ENCODE measurements at regions not wholly inside any gene's neighbourhood (a gene's known extent, or its start where the extent isn't known, plus 50 kb on each side); places are given as distances from the start of the nearest gene placed in this dataset.

- no peak overlapping the region for H2BK5ac ChIP-seq (ENCODE audit: low read length)
- H3K79me2 ChIP-seq (ENCODE audit: control insufficient read depth, insufficient read depth, low read length): no peaks in the 10 kb centered on the region
- no peak overlapping the region for H3K23ac ChIP-seq (ENCODE audit: low read length)
- H4K8ac ChIP-seq (ENCODE audit: low read depth, low read length): no peak overlapping the region
- no peak overlapping the region for H2BK15ac ChIP-seq (replicated peaks; ENCODE audit: low read depth)
- no peak overlapping the region for H2BK120ac ChIP-seq (ENCODE audit: low read depth, low read length)
- H3K27ac ChIP-seq (ENCODE audit: low read depth, low read length): no peak overlapping the region
- H3K4ac ChIP-seq (ENCODE audit: low read depth, low read length): no peak overlapping the region
- no peaks in the 10 kb centered on the region for H3K4me1 ChIP-seq (ENCODE audit: control insufficient read depth, low read depth, low read length)
- H3K9ac ChIP-seq (ENCODE audit: low read length): no peak overlapping the region
- no peak overlapping the region for H2AK5ac ChIP-seq (ENCODE audit: low read length)
- no peak overlapping the region for H4K5ac ChIP-seq (ENCODE audit: low read length)
- no peaks in the 10 kb centered on the region for H3K36me3 ChIP-seq (ENCODE audit: control insufficient read depth, insufficient read depth, low read length)
- no peak overlapping the region for H3K56ac ChIP-seq (ENCODE audit: low read length)
- no peaks in the 10 kb centered on the region for H3K79me1 ChIP-seq (ENCODE audit: low read length)
- DNase-seq: peak; percentile 27
- H3K18ac ChIP-seq (ENCODE audit: low read length): no peak overlapping the region
- no peak overlapping the region for H3K4me2 ChIP-seq (ENCODE audit: low read length)
- no peaks in the 10 kb centered on the region for H3K27me3 ChIP-seq (ENCODE audit: insufficient read depth, low read length, poor library complexity)
- no peak overlapping the region for H3K4me3 ChIP-seq (ENCODE audit: low read length)
Observed at GRCh38 chr6:137405806-137406205, 88.4 kb downstream of the OLIG3 start.

GRCh38 chr6:137403855-137404254 lies 90.3 kb downstream of the OLIG3 start:
- Histone ChIP-seq H3K18ac (ENCODE audit: low read length) (no peak overlapping the region), H2BK5ac (ENCODE audit: low read length) (no peak overlapping the region), H3K4me3 (ENCODE audit: low read length) (no peak overlapping the region), H2BK120ac (ENCODE audit: low read depth, low read length) (no peak overlapping the region), H3K4ac (ENCODE audit: low read depth, low read length) (no peak overlapping the region), H3K4me2 (ENCODE audit: low read length) (no peak overlapping the region), H3K9ac (ENCODE audit: low read length) (no peak overlapping the region), H4K8ac (ENCODE audit: low read depth, low read length) (no peak overlapping the region), H3K27me3 (ENCODE audit: insufficient read depth, low read length, poor library complexity) (no peaks in the 10 kb centered on the region), H3K27ac (ENCODE audit: low read depth, low read length) (no peak overlapping the region), H3K79me1 (ENCODE audit: low read length) (no peaks in the 10 kb centered on the region), H4K5ac (ENCODE audit: low read length) (no peak overlapping the region), H3K56ac (ENCODE audit: low read length) (no peak overlapping the region), H3K23ac (ENCODE audit: low read length) (no peak overlapping the region), H3K4me1 (ENCODE audit: control insufficient read depth, low read depth, low read length) (no peaks in the 10 kb centered on the region), H2AK5ac (ENCODE audit: low read length) (no peak overlapping the region), H3K36me3 (ENCODE audit: control insufficient read depth, insufficient read depth, low read length) (no peaks in the 10 kb centered on the region), H2BK15ac (replicated peaks; ENCODE audit: low read depth) (no peak overlapping the region), H3K79me2 (ENCODE audit: control insufficient read depth, insufficient read depth, low read length) (no peaks in the 10 kb centered on the region)
- no CpG with 5 or more reads among the region's 2 CpGs for WGBS (ENCODE audit: extremely low coverage, insufficient coverage, low lambda C conversion rate)
- no peak for DNase-seq

GRCh38 chr6:137403443-137403842 lies 90.8 kb downstream of the OLIG3 start:
- no peak overlapping the region for H3K23ac ChIP-seq (ENCODE audit: low read length)
- WGBS (ENCODE audit: extremely low coverage, insufficient coverage, low lambda C conversion rate): no CpG with 5 or more reads among the region's 6 CpGs
- H3K79me2 ChIP-seq (ENCODE audit: control insufficient read depth, insufficient read depth, low read length): no peaks in the 10 kb centered on the region
- H3K4ac ChIP-seq (ENCODE audit: low read depth, low read length): no peak overlapping the region
- no peak overlapping the region for H3K56ac ChIP-seq (ENCODE audit: low read length)
- H3K4me1 ChIP-seq (ENCODE audit: control insufficient read depth, low read depth, low read length): no peaks in the 10 kb centered on the region
- H2BK15ac ChIP-seq (replicated peaks; ENCODE audit: low read depth): no peak overlapping the region
- no peak overlapping the region for H3K18ac ChIP-seq (ENCODE audit: low read length)
- no peaks in the 10 kb centered on the region for H3K79me1 ChIP-seq (ENCODE audit: low read length)
- H3K27ac ChIP-seq (ENCODE audit: low read depth, low read length): no peak overlapping the region
- no peaks in the 10 kb centered on the region for H3K36me3 ChIP-seq (ENCODE audit: control insufficient read depth, insufficient read depth, low read length)
- no peak overlapping the region for H3K9ac ChIP-seq (ENCODE audit: low read length)
- no peaks in the 10 kb centered on the region for H3K27me3 ChIP-seq (ENCODE audit: insufficient read depth, low read length, poor library complexity)
- no peak for DNase-seq
- no peak overlapping the region for H3K4me2 ChIP-seq (ENCODE audit: low read length)
- no peak overlapping the region for H4K8ac ChIP-seq (ENCODE audit: low read depth, low read length)
- H2BK5ac ChIP-seq (ENCODE audit: low read length): no peak overlapping the region
- no peak overlapping the region for H4K5ac ChIP-seq (ENCODE audit: low read length)
- no peak overlapping the region for H3K4me3 ChIP-seq (ENCODE audit: low read length)
- no peak overlapping the region for H2AK5ac ChIP-seq (ENCODE audit: low read length)
- H2BK120ac ChIP-seq (ENCODE audit: low read depth, low read length): no peak overlapping the region

GRCh38 chr6:137402143-137402680 lies 92.0 kb downstream of the OLIG3 start:
- no CpG with 5 or more reads among the region's 2 CpGs for WGBS (ENCODE audit: extremely low coverage, insufficient coverage, low lambda C conversion rate)
- no peak for DNase-seq
- H3K27ac ChIP-seq (ENCODE audit: low read depth, low read length): no peak overlapping the region

GRCh38 chr6:137401088-137401487 lies 93.1 kb downstream of the OLIG3 start:
- Histone ChIP-seq H3K4ac (ENCODE audit: low read depth, low read length) (no peak overlapping the region), H3K9ac (ENCODE audit: low read length) (no peak overlapping the region), H2AK5ac (ENCODE audit: low read length) (no peak overlapping the region), H3K4me1 (ENCODE audit: control insufficient read depth, low read depth, low read length) (no peaks in the 10 kb centered on the region), H4K5ac (ENCODE audit: low read length) (no peak overlapping the region), H3K4me2 (ENCODE audit: low read length) (no peak overlapping the region), H2BK5ac (ENCODE audit: low read length) (no peak overlapping the region), H2BK15ac (replicated peaks; ENCODE audit: low read depth) (no peak overlapping the region), H4K8ac (ENCODE audit: low read depth, low read length) (no peak overlapping the region), H3K23ac (ENCODE audit: low read length) (no peak overlapping the region), H3K56ac (ENCODE audit: low read length) (no peak overlapping the region), H3K79me1 (ENCODE audit: low read length) (no peaks in the 10 kb centered on the region), H3K79me2 (ENCODE audit: control insufficient read depth, insufficient read depth, low read length) (no peaks in the 10 kb centered on the region), H3K4me3 (ENCODE audit: low read length) (no peak overlapping the region), H3K27me3 (ENCODE audit: insufficient read depth, low read length, poor library complexity) (no peaks in the 10 kb centered on the region), H3K18ac (ENCODE audit: low read length) (no peak overlapping the region), H3K27ac (ENCODE audit: low read depth, low read length) (no peak overlapping the region), H3K36me3 (ENCODE audit: control insufficient read depth, insufficient read depth, low read length) (no peaks in the 10 kb centered on the region), H2BK120ac (ENCODE audit: low read depth, low read length) (no peak overlapping the region)
- no peak for DNase-seq
- WGBS (ENCODE audit: extremely low coverage, insufficient coverage, low lambda C conversion rate): no CpG with 5 or more reads among the region's 4 CpGs

More at GRCh38 chr6:137402143-137402680, 92.0 kb downstream of the OLIG3 start:
- Histone ChIP-seq H3K23ac (ENCODE audit: low read length) (no peak overlapping the region), H2BK5ac (ENCODE audit: low read length) (no peak overlapping the region), H3K79me2 (ENCODE audit: control insufficient read depth, insufficient read depth, low read length) (no peaks in the 10 kb centered on the region), H3K18ac (ENCODE audit: low read length) (no peak overlapping the region), H3K4me3 (ENCODE audit: low read length) (no peak overlapping the region), H4K5ac (ENCODE audit: low read length) (no peak overlapping the region), H2BK120ac (ENCODE audit: low read depth, low read length) (no peak overlapping the region), H2AK5ac (ENCODE audit: low read length) (no peak overlapping the region), H2BK15ac (replicated peaks; ENCODE audit: low read depth) (no peak overlapping the region), H3K79me1 (ENCODE audit: low read length) (no peaks in the 10 kb centered on the region), H3K56ac (ENCODE audit: low read length) (no peak overlapping the region), H3K4me1 (ENCODE audit: control insufficient read depth, low read depth, low read length) (no peaks in the 10 kb centered on the region), H4K8ac (ENCODE audit: low read depth, low read length) (no peak overlapping the region), H3K36me3 (ENCODE audit: control insufficient read depth, insufficient read depth, low read length) (no peaks in the 10 kb centered on the region), H3K9ac (ENCODE audit: low read length) (no peak overlapping the region), H3K4me2 (ENCODE audit: low read length) (no peak overlapping the region), H3K27me3 (ENCODE audit: insufficient read depth, low read length, poor library complexity) (no peaks in the 10 kb centered on the region), H3K4ac (ENCODE audit: low read depth, low read length) (no peak overlapping the region)

- no CpG with 5 or more reads among the region's 9 CpGs for WGBS (ENCODE audit: extremely low coverage, insufficient coverage, low lambda C conversion rate)
- Histone ChIP-seq H4K5ac (ENCODE audit: low read length) (no peak overlapping the region), H2AK5ac (ENCODE audit: low read length) (no peak overlapping the region), H3K27ac (ENCODE audit: low read depth, low read length) (no peak overlapping the region), H3K4ac (ENCODE audit: low read depth, low read length) (no peak overlapping the region), H3K27me3 (ENCODE audit: insufficient read depth, low read length, poor library complexity) (no peaks in the 10 kb centered on the region), H3K4me3 (ENCODE audit: low read length) (no peak overlapping the region), H3K79me2 (ENCODE audit: control insufficient read depth, insufficient read depth, low read length) (no peaks in the 10 kb centered on the region), H3K56ac (ENCODE audit: low read length) (no peak overlapping the region), H3K79me1 (ENCODE audit: low read length) (no peaks in the 10 kb centered on the region), H3K4me1 (ENCODE audit: control insufficient read depth, low read depth, low read length) (no peaks in the 10 kb centered on the region), H3K9ac (ENCODE audit: low read length) (no peak overlapping the region), H4K8ac (ENCODE audit: low read depth, low read length) (no peak overlapping the region), H3K36me3 (ENCODE audit: control insufficient read depth, insufficient read depth, low read length) (no peaks in the 10 kb centered on the region), H3K4me2 (ENCODE audit: low read length) (no peak overlapping the region), H2BK120ac (ENCODE audit: low read depth, low read length) (no peak overlapping the region), H3K23ac (ENCODE audit: low read length) (no peak overlapping the region), H2BK5ac (ENCODE audit: low read length) (no peak overlapping the region), H2BK15ac (replicated peaks; ENCODE audit: low read depth) (no peak overlapping the region), H3K18ac (ENCODE audit: low read length) (no peak overlapping the region)
- no peak for DNase-seq
Observed at GRCh38 chr6:137399881-137400443, 94.2 kb downstream of the OLIG3 start.

All from mesendoderm (in vitro differentiated cells).